WTC11 (cell line): ENCODE measurements at regions not wholly inside any gene's neighbourhood (a gene's known extent, or its start where the extent isn't known, plus 50 kb on each side); places are given as distances from the start of the nearest gene placed in this dataset.
A peak's percentile ranks its signal among the peaks of the same experiment; 100 is the strongest.

Experiments
- ATAC-seq: fragments of 200-7000 bp; cut with Tn5 transposase; 2 replicates; pipeline ENCODE4 v1.10.0; 2021; ENCODE audit warnings: mild to moderate bottlenecking, moderate library complexity
- CTCF ChIA-PET: fragments of 300-600 bp; sonication (Branson Sonifier 250); formaldehyde crosslinking; loops from one replicate; lab custom pipeline; 2021; ENCODE audit warnings: antibody characterized with exemption; lab: Charles Lee
- POLR2A ChIA-PET: fragments of 350-600 bp; sonication (Branson Sonifier 250); formaldehyde crosslinking; loops from one replicate; lab custom pipeline; 2021; ENCODE audit warnings: antibody characterized with exemption; lab: Charles Lee
- DNase-seq: peaks from one replicate; pipeline ENCODE4 v3.0.0; 2021; ENCODE audit warnings: low spot score
- H3K27ac Mint-ChIP-seq: 2 replicates; pipeline ENCODE4 v1.8.0; 2021; ENCODE audit warnings: mixed read lengths
- H3K27me3 Mint-ChIP-seq: 2 replicates; pipeline ENCODE4 v1.8.0; 2021; ENCODE audit warnings: low read depth, mild to moderate bottlenecking, moderate library complexity, mixed read lengths
- H3K36me3 Mint-ChIP-seq: 2 replicates; pipeline ENCODE4 v1.8.0; 2021; ENCODE audit warnings: mixed read lengths
- H3K4me1 Mint-ChIP-seq: 2 replicates; pipeline ENCODE4 v1.8.0; 2022; ENCODE audit warnings: mixed read lengths
- H3K4me3 Mint-ChIP-seq: 2 replicates; pipeline ENCODE4 v1.8.0; 2021; ENCODE audit warnings: mild to moderate bottlenecking, moderate library complexity, mixed read lengths
- H3K9me3 Mint-ChIP-seq: 2 replicates; pipeline ENCODE4 v1.8.0; 2021; ENCODE audit warnings: mixed read lengths
- ATF1 ChIP-seq: sonication (generic); formaldehyde crosslinking; IDR thresholded peaks from 2 replicates; pipeline ENCODE4 v1.8.1; 2023; ENCODE audit warnings: mild to moderate bottlenecking, moderate library complexity, missing genetic modification reagents
- CREB1 ChIP-seq: sonication (generic); formaldehyde crosslinking; IDR thresholded peaks from 2 replicates; pipeline ENCODE4 v1.8.0; 2023; ENCODE audit warnings: mild to moderate bottlenecking, missing genetic modification reagents
- EMX1 ChIP-seq: fragments of 250-450 bp; sonication (Bioruptor Pico); IDR thresholded peaks from 2 replicates; pipeline ENCODE4 v1.8.0; 2021; ENCODE audit warnings: mild to moderate bottlenecking
- ESRRA ChIP-seq: sonication (generic); formaldehyde crosslinking; IDR thresholded peaks from 2 replicates; pipeline ENCODE4 v1.8.1; 2022; ENCODE audit warnings: mild to moderate bottlenecking, missing genetic modification reagents, borderline replicate concordance
- FOXJ3 ChIP-seq: sonication (generic); formaldehyde crosslinking; IDR thresholded peaks from 2 replicates; pipeline ENCODE4 v1.9.0; 2021; ENCODE audit warnings: missing genetic modification reagents, mild to moderate bottlenecking, borderline replicate concordance
- FOXK1 ChIP-seq: sonication (generic); formaldehyde crosslinking; IDR thresholded peaks from 2 replicates; pipeline ENCODE4 v1.8.0; 2022; ENCODE audit warnings: mild to moderate bottlenecking, moderate library complexity, missing genetic modification reagents
- HMGA2 ChIP-seq: fragments of 250-450 bp; sonication (Bioruptor Pico); IDR thresholded peaks from 2 replicates; pipeline ENCODE4 v1.4.0; 2021; ENCODE audit warnings: mild to moderate bottlenecking, moderate library complexity
- JUN ChIP-seq: sonication (generic); formaldehyde crosslinking; IDR thresholded peaks from 2 replicates; pipeline ENCODE4 v1.8.0; 2023; ENCODE audit warnings: mild to moderate bottlenecking, missing genetic modification reagents
- NFE2L1 ChIP-seq: sonication (generic); formaldehyde crosslinking; IDR thresholded peaks from 2 replicates; pipeline ENCODE4 v1.8.1; 2023; ENCODE audit warnings: missing genetic modification reagents
- NR2C2 ChIP-seq: sonication (generic); formaldehyde crosslinking; IDR thresholded peaks from 2 replicates; pipeline ENCODE4 v1.8.0; 2022; ENCODE audit warnings: mild to moderate bottlenecking, missing genetic modification reagents
- SMAD4 ChIP-seq: sonication (generic); formaldehyde crosslinking; IDR thresholded peaks from 2 replicates; pipeline ENCODE4 v1.8.0; 2022; ENCODE audit warnings: mild to moderate bottlenecking, missing genetic modification reagents
- TP53 ChIP-seq: sonication (generic); formaldehyde crosslinking; IDR thresholded peaks from 2 replicates; pipeline ENCODE4 v1.8.1; 2023; ENCODE audit warnings: mild to moderate bottlenecking, missing genetic modification reagents
- ZNF317 ChIP-seq: sonication (generic); formaldehyde crosslinking; IDR thresholded peaks from 2 replicates; pipeline ENCODE4 v1.8.1; 2023; ENCODE audit warnings: low read depth, mild to moderate bottlenecking, moderate library complexity, missing genetic modification reagents, borderline replicate concordance
- ZNF671 ChIP-seq: fragments of 250-450 bp; sonication (Bioruptor Pico); IDR thresholded peaks from 2 replicates; pipeline ENCODE4 v1.8.0; 2021; ENCODE audit warnings: mild to moderate bottlenecking
- TF ChIP-seq, protein P1 (sequence below): sonication (generic); formaldehyde crosslinking; conservative IDR thresholded peaks from 2 replicates; pipeline ENCODE4 v1.8.1; 2023; ENCODE audit warnings: mild to moderate bottlenecking, low read depth, missing genetic modification reagents, moderate library complexity
- TF ChIP-seq, protein P2 (sequence below): sonication (generic); formaldehyde crosslinking; IDR thresholded peaks from 2 replicates; pipeline ENCODE4 v1.8.0; 2023; ENCODE audit warnings: mild to moderate bottlenecking, missing genetic modification reagents
- TF ChIP-seq, protein P3 (sequence below): sonication (generic); formaldehyde crosslinking; IDR thresholded peaks from 2 replicates; pipeline ENCODE4 v1.8.1; 2023; ENCODE audit warnings: mild to moderate bottlenecking, missing genetic modification reagents, moderate library complexity
- TF ChIP-seq, protein P4 (sequence below): sonication (generic); formaldehyde crosslinking; IDR thresholded peaks from 2 replicates; pipeline ENCODE4 v1.8.0; 2022; ENCODE audit warnings: mild to moderate bottlenecking, missing genetic modification reagents
- TF ChIP-seq, protein P5 (sequence below): sonication (generic); formaldehyde crosslinking; IDR thresholded peaks from 2 replicates; pipeline ENCODE4 v1.8.1; 2023; ENCODE audit warnings: mild to moderate bottlenecking, moderate library complexity, missing genetic modification reagents

DNA sequence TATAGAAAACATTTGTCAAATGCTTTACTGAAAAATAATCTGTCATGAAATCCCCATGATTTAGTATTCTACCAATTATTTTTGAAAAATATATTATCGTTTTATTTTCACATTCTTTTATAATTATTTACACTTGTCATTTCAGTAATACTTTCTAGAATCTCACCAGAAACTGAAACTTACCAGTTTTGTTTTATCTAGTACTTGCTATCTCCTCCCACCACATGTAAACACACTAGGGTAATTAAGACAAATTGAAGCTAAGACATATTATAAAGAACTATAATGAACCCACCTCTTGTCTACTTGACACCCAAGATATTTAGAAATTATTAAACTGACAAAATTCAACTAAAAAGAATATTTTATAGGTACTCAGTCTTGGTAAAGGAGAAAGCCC is 51.5 kb upstream of the GRM3 start:
- ATAC-seq = no peak
- H3K9me3 Mint-ChIP-seq = no peaks in the 10 kb centered on the region
- TF ChIP-seq EMX1 (no peak), JUN (CRISPR knock-in tag) (no peak), CREB1 (CRISPR knock-in tag) (no peak), FOXJ3 (CRISPR knock-in tag) (no peak), FOXK1 (no peak), ATF1 (CRISPR knock-in tag) (no peak), ESRRA (CRISPR knock-in tag) (no peak), NR2C2 (no peak), SMAD4 (CRISPR knock-in tag) (no peak), TP53 (CRISPR knock-in tag) (no peak), NFE2L1 (CRISPR knock-in tag) (no peak), ZNF317 (CRISPR knock-in tag) (no peak)
- TF ChIP-seq, protein P1, sequence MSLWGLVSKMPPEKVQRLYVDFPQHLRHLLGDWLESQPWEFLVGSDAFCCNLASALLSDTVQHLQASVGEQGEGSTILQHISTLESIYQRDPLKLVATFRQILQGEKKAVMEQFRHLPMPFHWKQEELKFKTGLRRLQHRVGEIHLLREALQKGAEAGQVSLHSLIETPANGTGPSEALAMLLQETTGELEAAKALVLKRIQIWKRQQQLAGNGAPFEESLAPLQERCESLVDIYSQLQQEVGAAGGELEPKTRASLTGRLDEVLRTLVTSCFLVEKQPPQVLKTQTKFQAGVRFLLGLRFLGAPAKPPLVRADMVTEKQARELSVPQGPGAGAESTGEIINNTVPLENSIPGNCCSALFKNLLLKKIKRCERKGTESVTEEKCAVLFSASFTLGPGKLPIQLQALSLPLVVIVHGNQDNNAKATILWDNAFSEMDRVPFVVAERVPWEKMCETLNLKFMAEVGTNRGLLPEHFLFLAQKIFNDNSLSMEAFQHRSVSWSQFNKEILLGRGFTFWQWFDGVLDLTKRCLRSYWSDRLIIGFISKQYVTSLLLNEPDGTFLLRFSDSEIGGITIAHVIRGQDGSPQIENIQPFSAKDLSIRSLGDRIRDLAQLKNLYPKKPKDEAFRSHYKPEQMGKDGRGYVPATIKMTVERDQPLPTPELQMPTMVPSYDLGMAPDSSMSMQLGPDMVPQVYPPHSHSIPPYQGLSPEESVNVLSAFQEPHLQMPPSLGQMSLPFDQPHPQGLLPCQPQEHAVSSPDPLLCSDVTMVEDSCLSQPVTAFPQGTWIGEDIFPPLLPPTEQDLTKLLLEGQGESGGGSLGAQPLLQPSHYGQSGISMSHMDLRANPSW (CRISPR knock-in tag) = no peak
- TF ChIP-seq, protein P2, sequence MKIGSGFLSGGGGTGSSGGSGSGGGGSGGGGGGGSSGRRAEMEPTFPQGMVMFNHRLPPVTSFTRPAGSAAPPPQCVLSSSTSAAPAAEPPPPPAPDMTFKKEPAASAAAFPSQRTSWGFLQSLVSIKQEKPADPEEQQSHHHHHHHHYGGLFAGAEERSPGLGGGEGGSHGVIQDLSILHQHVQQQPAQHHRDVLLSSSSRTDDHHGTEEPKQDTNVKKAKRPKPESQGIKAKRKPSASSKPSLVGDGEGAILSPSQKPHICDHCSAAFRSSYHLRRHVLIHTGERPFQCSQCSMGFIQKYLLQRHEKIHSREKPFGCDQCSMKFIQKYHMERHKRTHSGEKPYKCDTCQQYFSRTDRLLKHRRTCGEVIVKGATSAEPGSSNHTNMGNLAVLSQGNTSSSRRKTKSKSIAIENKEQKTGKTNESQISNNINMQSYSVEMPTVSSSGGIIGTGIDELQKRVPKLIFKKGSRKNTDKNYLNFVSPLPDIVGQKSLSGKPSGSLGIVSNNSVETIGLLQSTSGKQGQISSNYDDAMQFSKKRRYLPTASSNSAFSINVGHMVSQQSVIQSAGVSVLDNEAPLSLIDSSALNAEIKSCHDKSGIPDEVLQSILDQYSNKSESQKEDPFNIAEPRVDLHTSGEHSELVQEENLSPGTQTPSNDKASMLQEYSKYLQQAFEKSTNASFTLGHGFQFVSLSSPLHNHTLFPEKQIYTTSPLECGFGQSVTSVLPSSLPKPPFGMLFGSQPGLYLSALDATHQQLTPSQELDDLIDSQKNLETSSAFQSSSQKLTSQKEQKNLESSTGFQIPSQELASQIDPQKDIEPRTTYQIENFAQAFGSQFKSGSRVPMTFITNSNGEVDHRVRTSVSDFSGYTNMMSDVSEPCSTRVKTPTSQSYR (CRISPR knock-in tag) = no peak
- TF ChIP-seq, protein P3, sequence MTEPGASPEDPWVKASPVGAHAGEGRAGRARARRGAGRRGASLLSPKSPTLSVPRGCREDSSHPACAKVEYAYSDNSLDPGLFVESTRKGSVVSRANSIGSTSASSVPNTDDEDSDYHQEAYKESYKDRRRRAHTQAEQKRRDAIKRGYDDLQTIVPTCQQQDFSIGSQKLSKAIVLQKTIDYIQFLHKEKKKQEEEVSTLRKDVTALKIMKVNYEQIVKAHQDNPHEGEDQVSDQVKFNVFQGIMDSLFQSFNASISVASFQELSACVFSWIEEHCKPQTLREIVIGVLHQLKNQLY (CRISPR knock-in tag) = no peak
- TF ChIP-seq, protein P4, sequence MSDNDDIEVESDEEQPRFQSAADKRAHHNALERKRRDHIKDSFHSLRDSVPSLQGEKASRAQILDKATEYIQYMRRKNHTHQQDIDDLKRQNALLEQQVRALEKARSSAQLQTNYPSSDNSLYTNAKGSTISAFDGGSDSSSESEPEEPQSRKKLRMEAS (CRISPR knock-in tag) = no peak
- TF ChIP-seq, protein P5, sequence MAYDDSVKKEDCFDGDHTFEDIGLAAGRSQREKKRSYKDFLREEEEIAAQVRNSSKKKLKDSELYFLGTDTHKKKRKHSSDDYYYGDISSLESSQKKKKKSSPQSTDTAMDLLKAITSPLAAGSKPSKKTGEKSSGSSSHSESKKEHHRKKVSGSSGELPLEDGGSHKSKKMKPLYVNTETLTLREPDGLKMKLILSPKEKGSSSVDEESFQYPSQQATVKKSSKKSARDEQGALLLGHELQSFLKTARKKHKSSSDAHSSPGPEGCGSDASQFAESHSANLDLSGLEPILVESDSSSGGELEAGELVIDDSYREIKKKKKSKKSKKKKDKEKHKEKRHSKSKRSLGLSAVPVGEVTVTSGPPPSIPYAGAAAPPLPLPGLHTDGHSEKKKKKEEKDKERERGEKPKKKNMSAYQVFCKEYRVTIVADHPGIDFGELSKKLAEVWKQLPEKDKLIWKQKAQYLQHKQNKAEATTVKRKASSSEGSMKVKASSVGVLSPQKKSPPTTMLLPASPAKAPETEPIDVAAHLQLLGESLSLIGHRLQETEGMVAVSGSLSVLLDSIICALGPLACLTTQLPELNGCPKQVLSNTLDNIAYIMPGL (CRISPR knock-in tag) = no peak
- TF ChIP-seq, all 79 proteins: peak for 0
- no peak overlapping the region for H3K27ac Mint-ChIP-seq
- no peaks in the 10 kb centered on the region for H3K36me3 Mint-ChIP-seq
- no peak overlapping the region for H3K4me3 Mint-ChIP-seq
- H3K4me1 Mint-ChIP-seq = no peaks in the 10 kb centered on the region
- DNase-seq = no peak
- peaks cover 8% of the 10 kb centered on the region; the same call in 1 of the 2 replicates for H3K27me3 Mint-ChIP-seq
- ChIA-PET CTCF (no interaction called here), POLR2A (no interaction called here)

DNA sequence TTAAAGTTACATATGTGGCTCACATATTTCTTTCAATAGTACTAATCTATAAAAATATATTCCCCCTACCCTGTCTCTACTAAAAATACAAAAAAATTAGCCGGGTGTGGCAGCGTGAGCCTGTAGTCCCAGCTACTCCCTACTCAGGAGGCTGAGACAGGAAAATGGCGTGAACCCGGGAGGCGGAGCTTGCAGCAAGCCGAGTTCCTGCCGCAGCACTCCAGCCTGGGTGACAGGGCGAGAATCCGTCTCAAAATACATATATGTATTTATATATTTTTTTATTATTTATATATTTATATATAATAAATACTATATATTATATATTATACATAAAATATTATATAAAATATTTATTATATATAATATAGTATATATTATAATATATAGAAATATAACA is 69.7 kb upstream of the GRM3 start:
- peak; percentile 41 for DNase-seq
- H3K9me3 Mint-ChIP-seq = peaks cover 7% of the 10 kb centered on the region
- H3K4me3 Mint-ChIP-seq = no peak overlapping the region
- ATAC-seq = peak; percentile 60
- no peaks in the 10 kb centered on the region for H3K36me3 Mint-ChIP-seq
- POLR2A ChIA-PET = no interaction called here
- no peak overlapping the region for H3K27ac Mint-ChIP-seq
- no peak for TF ChIP-seq ZNF671
- peak; percentile 57; the same call in 1 of the 2 replicates for TF ChIP-seq HMGA2 (CRISPR knock-in tag)
- TF ChIP-seq, all 79 proteins: peak for 1
- no peaks in the 10 kb centered on the region for H3K4me1 Mint-ChIP-seq
- H3K27me3 Mint-ChIP-seq = no peaks in the 10 kb centered on the region
- CTCF ChIA-PET = no interaction called here
